ENCODE measurements at regions not wholly inside any gene's neighbourhood (a gene's known extent, or its start where the extent isn't known, plus 50 kb on each side); places are given as distances from the start of the nearest gene placed in this dataset.

- no peak for DNase-seq (ENCODE audit: insufficient read length, low spot score, missing footprints)
- H3K79me2 ChIP-seq (ENCODE audit: insufficient read depth, low read length) = no peaks in the 10 kb centered on the region
- TF ChIP-seq, protein P1, sequence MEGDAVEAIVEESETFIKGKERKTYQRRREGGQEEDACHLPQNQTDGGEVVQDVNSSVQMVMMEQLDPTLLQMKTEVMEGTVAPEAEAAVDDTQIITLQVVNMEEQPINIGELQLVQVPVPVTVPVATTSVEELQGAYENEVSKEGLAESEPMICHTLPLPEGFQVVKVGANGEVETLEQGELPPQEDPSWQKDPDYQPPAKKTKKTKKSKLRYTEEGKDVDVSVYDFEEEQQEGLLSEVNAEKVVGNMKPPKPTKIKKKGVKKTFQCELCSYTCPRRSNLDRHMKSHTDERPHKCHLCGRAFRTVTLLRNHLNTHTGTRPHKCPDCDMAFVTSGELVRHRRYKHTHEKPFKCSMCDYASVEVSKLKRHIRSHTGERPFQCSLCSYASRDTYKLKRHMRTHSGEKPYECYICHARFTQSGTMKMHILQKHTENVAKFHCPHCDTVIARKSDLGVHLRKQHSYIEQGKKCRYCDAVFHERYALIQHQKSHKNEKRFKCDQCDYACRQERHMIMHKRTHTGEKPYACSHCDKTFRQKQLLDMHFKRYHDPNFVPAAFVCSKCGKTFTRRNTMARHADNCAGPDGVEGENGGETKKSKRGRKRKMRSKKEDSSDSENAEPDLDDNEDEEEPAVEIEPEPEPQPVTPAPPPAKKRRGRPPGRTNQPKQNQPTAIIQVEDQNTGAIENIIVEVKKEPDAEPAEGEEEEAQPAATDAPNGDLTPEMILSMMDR (IDR thresholded peaks at IDR 0.05; ENCODE audit: extremely low read depth, low read depth, low read length) = no peak
- H2AFZ ChIP-seq (ENCODE audit: low read length) = no peak overlapping the region
- H4K20me1 ChIP-seq (ENCODE audit: insufficient read depth, low read length) = no peaks in the 10 kb centered on the region
- no peaks in the 10 kb centered on the region for H3K9me3 ChIP-seq (ENCODE audit: low read depth, low read length)
- H3K4me1 ChIP-seq (ENCODE audit: insufficient read depth, low read length) = peaks cover 32% of the 10 kb centered on the region
- no peaks in the 10 kb centered on the region for H3K27me3 ChIP-seq (ENCODE audit: insufficient read depth, low read length)
- peak overlapping the region; percentile 6 for H3K4me3 ChIP-seq (ENCODE audit: insufficient read depth, low read length)
- no peaks in the 10 kb centered on the region for H3K36me3 ChIP-seq (ENCODE audit: insufficient read depth, low read length)
- H3K4me2 ChIP-seq (ENCODE audit: insufficient read depth, low read length) = peak overlapping the region; percentile 58
- H3K27ac ChIP-seq (ENCODE audit: low read depth, low read length) = peak overlapping the region; percentile 65
Observed at GRCh38 chr4:182189103-182189878, 53.9 kb upstream of the TENM3 start.

GRCh38 chr4:182190306-182190705, 52.9 kb upstream of the TENM3 start:
- no peaks in the 10 kb centered on the region for H3K9me3 ChIP-seq (ENCODE audit: low read depth, low read length)
- peak overlapping the region; percentile 65 for H3K27ac ChIP-seq (ENCODE audit: low read depth, low read length)
- peaks cover 32% of the 10 kb centered on the region for H3K4me1 ChIP-seq (ENCODE audit: insufficient read depth, low read length)
- H3K4me2 ChIP-seq (ENCODE audit: insufficient read depth, low read length) = peak overlapping the region; percentile 58
- H4K20me1 ChIP-seq (ENCODE audit: insufficient read depth, low read length) = no peaks in the 10 kb centered on the region
- no peak for DNase-seq (ENCODE audit: insufficient read length, low spot score, missing footprints)
- H3K27me3 ChIP-seq (ENCODE audit: insufficient read depth, low read length) = no peaks in the 10 kb centered on the region
- H3K36me3 ChIP-seq (ENCODE audit: insufficient read depth, low read length) = no peaks in the 10 kb centered on the region
- H3K4me3 ChIP-seq (ENCODE audit: insufficient read depth, low read length) = no peak overlapping the region
- TF ChIP-seq, protein P1 (IDR thresholded peaks at IDR 0.05; ENCODE audit: extremely low read depth, low read depth, low read length) = no peak
- H3K79me2 ChIP-seq (ENCODE audit: insufficient read depth, low read length) = no peaks in the 10 kb centered on the region
- no peak overlapping the region for H2AFZ ChIP-seq (ENCODE audit: low read length)

GRCh38 chr4:182192511-182193181, 50.6 kb upstream of the TENM3 start:
- no peak overlapping the region for H3K27ac ChIP-seq (ENCODE audit: low read depth, low read length)
- H3K36me3 ChIP-seq (ENCODE audit: insufficient read depth, low read length) = no peaks in the 10 kb centered on the region
- peaks cover 32% of the 10 kb centered on the region for H3K4me1 ChIP-seq (ENCODE audit: insufficient read depth, low read length)
- H3K4me3 ChIP-seq (ENCODE audit: insufficient read depth, low read length) = no peak overlapping the region
- H3K9me3 ChIP-seq (ENCODE audit: low read depth, low read length) = no peaks in the 10 kb centered on the region
- H2AFZ ChIP-seq (ENCODE audit: low read length) = no peak overlapping the region
- no peaks in the 10 kb centered on the region for H4K20me1 ChIP-seq (ENCODE audit: insufficient read depth, low read length)
- DNase-seq (ENCODE audit: insufficient read length, low spot score, missing footprints) = no peak
- H3K79me2 ChIP-seq (ENCODE audit: insufficient read depth, low read length) = no peaks in the 10 kb centered on the region
- H3K27me3 ChIP-seq (ENCODE audit: insufficient read depth, low read length) = no peaks in the 10 kb centered on the region
- TF ChIP-seq, protein P1 (IDR thresholded peaks at IDR 0.05; ENCODE audit: extremely low read depth, low read depth, low read length) = no peak
- peak overlapping the region; percentile 6 for H3K4me2 ChIP-seq (ENCODE audit: insufficient read depth, low read length)

- no peak for DNase-seq (ENCODE audit: insufficient read length, low spot score, missing footprints)
- Histone ChIP-seq H3K9me3 (ENCODE audit: low read depth, low read length) (no peaks in the 10 kb centered on the region), H3K79me2 (ENCODE audit: insufficient read depth, low read length) (no peaks in the 10 kb centered on the region), H2AFZ (ENCODE audit: low read length) (no peak overlapping the region), H3K4me1 (ENCODE audit: insufficient read depth, low read length) (peaks cover 32% of the 10 kb centered on the region), H3K4me2 (ENCODE audit: insufficient read depth, low read length) (no peak overlapping the region), H3K27me3 (ENCODE audit: insufficient read depth, low read length) (no peaks in the 10 kb centered on the region), H3K36me3 (ENCODE audit: insufficient read depth, low read length) (no peaks in the 10 kb centered on the region), H4K20me1 (ENCODE audit: insufficient read depth, low read length) (no peaks in the 10 kb centered on the region), H3K4me3 (ENCODE audit: insufficient read depth, low read length) (no peak overlapping the region), H3K27ac (ENCODE audit: low read depth, low read length) (no peak overlapping the region)
- TF ChIP-seq, protein P1 (IDR thresholded peaks at IDR 0.05; ENCODE audit: extremely low read depth, low read depth, low read length) = no peak
Observed at GRCh38 chr4:182193311-182193710, 49.9 kb upstream of the TENM3 start.
